Epithelial cell of esophagus (primary cell): ENCODE measurements at regions not wholly inside any gene's neighbourhood (a gene's known extent, or its start where the extent isn't known, plus 50 kb on each side); places are given as distances from the start of the nearest gene placed in this dataset.

ENCODE experiments used
- DNase-seq: peaks from one replicate; pipeline ENCODE4 v3.0.0; 2010; ENCODE audit warnings: low read depth
- H3K4me3 ChIP-seq: 2 replicates; pipeline ENCODE4 v1.5.1; 2011; ENCODE audit warnings: mild to moderate bottlenecking, low read length, control low read depth
- CTCF ChIP-seq: IDR thresholded peaks from 2 replicates; pipeline ENCODE4 v1.5.1; 2011; ENCODE audit warnings: low read depth, mild to moderate bottlenecking, low read length, control low read depth, inconsistent platforms; ENCODE audit not compliant: insufficient read depth; ENCODE audit errors: missing control alignments

- no peak for DNase-seq
- H3K4me3 ChIP-seq: no peak overlapping the region
- TF ChIP-seq CTCF: no peak
Measured at GRCh38 chr1:24256687-24257086, 62.5 kb upstream of the GRHL3 start.

- no peak overlapping the region for H3K4me3 ChIP-seq
- no peak for TF ChIP-seq CTCF
- no peak for DNase-seq
Measured at GRCh38 chr1:24255226-24255625, 63.9 kb upstream of the GRHL3 start.

GRCh38 chr1:24254783-24255182 lies 64.4 kb upstream of the GRHL3 start:
- H3K4me3 ChIP-seq: no peak overlapping the region
- no peak for TF ChIP-seq CTCF
- DNase-seq: no peak

GRCh38 chr1:24253571-24253970 lies 65.6 kb upstream of the GRHL3 start:
- no peak for DNase-seq
- TF ChIP-seq CTCF: no peak
- no peak overlapping the region for H3K4me3 ChIP-seq

GRCh38 chr1:24252185-24252780 lies 65.2 kb upstream of the IFNLR1 start:
- no peak for TF ChIP-seq CTCF
- DNase-seq: no peak
- H3K4me3 ChIP-seq: no peak overlapping the region

- TF ChIP-seq CTCF: no peak
- DNase-seq: no peak
- H3K4me3 ChIP-seq: no peak overlapping the region
Measured at GRCh38 chr1:24251501-24251900, 64.4 kb upstream of the IFNLR1 start.

GRCh38 chr1:24250791-24251190 lies 63.7 kb upstream of the IFNLR1 start:
- no peak overlapping the region for H3K4me3 ChIP-seq
- DNase-seq: no peak
- TF ChIP-seq CTCF: no peak
